H1 (cell line): ENCODE measurements at regions not wholly inside any gene's neighbourhood (a gene's known extent, or its start where the extent isn't known, plus 50 kb on each side); places are given as distances from the start of the nearest gene placed in this dataset.

Experiments
- CTCF ChIA-PET: fragments of 300-600 bp; sonication (Branson Sonifier 250); formaldehyde crosslinking; loops from one replicate; lab custom pipeline; 2021; ENCODE audit not compliant: partially characterized antibody; lab: Charles Lee
- POLR2A ChIA-PET: fragments of 300-600 bp; sonication (Branson Sonifier 250); formaldehyde crosslinking; loops from one replicate; lab custom pipeline; 2021; ENCODE audit warnings: inconsistent platforms; ENCODE audit not compliant: partially characterized antibody; lab: Charles Lee
- DNase-seq, 2 experiments: peaks; one replicate each; pipeline versions ENCODE4 v3.0.0 to v3.0.0-alpha.2; 2010 to 2022; ENCODE audit warnings: low spot score in 2 of 2, low read depth in 1 of 2, mixed read lengths in 1 of 2
- FAIRE-seq: peaks from 2 replicates; lab custom pipeline; 2011; peaks lifted over from hg19 to GRCh38; lab: Jason Lieb, UNC
- H2AFZ ChIP-seq: 2 replicates; pipeline ENCODE4 v1.8.1; 2012; ENCODE audit warnings: low read length, inconsistent platforms
- H2AK5ac ChIP-seq: 2 replicates; pipeline ENCODE4 v1.6.1; 2013; ENCODE audit warnings: low read depth, low read length
- H2BK120ac ChIP-seq: replicated peaks from 2 replicates; pipeline ENCODE3; 2013; ENCODE audit warnings: low read depth, low read length, inconsistent platforms
- H2BK12ac ChIP-seq: 2 replicates; pipeline ENCODE4 v1.6.1; 2013; ENCODE audit warnings: low read depth, low read length
- H2BK15ac ChIP-seq: 2 replicates; pipeline ENCODE4 v1.6.1; 2013; ENCODE audit warnings: low read length
- H2BK20ac ChIP-seq: 2 replicates; pipeline ENCODE4 v1.6.1; 2013; ENCODE audit warnings: low read length
- H2BK5ac ChIP-seq: 2 replicates; pipeline ENCODE4 v1.6.1; 2013; ENCODE audit warnings: low read depth, low read length
- H3K14ac ChIP-seq: 2 replicates; pipeline ENCODE4 v1.6.1; 2013; ENCODE audit warnings: inconsistent platforms; ENCODE audit not compliant: insufficient read length
- H3K18ac ChIP-seq: 2 replicates; pipeline ENCODE4 v1.6.1; 2013; ENCODE audit warnings: low read length; ENCODE audit errors: extremely low read depth
- H3K23ac ChIP-seq: 2 replicates; pipeline ENCODE4 v1.6.1; 2013; ENCODE audit warnings: inconsistent platforms; ENCODE audit not compliant: insufficient read length
- H3K23me2 ChIP-seq: 2 replicates; pipeline ENCODE4 v1.6.1; 2013; ENCODE audit warnings: low read depth, low read length
- H3K27ac ChIP-seq: 2 replicates; pipeline ENCODE4 v1.6.1; 2011; ENCODE audit warnings: low read depth, low read length, inconsistent platforms
- H3K27me3 ChIP-seq, 4 experiments: replicated peaks in 1 of 4; 1 replicate in 1 of 4; 2 replicates in 3 of 4; pipeline versions ENCODE4 v1.6.1 to v1.8.1; 2011 to 2013; ENCODE audit warnings: low read length in 3 of 4, mild to moderate bottlenecking in 3 of 4, inconsistent platforms in 2 of 4, mixed read lengths in 2 of 4, moderate library complexity in 1 of 4; ENCODE audit not compliant: control insufficient read depth in 3 of 4, insufficient read depth in 3 of 4; ENCODE audit errors: extremely low read depth in 1 of 4
- H3K36me3 ChIP-seq, 4 experiments: 2 replicates each; pipeline versions ENCODE4 v1.6.1 to v1.8.1; 2011 to 2013; ENCODE audit warnings: mild to moderate bottlenecking in 4 of 4, low read length in 3 of 4, moderate library complexity in 2 of 4, control low read depth in 1 of 4, inconsistent platforms in 1 of 4; ENCODE audit not compliant: insufficient read depth in 4 of 4, control insufficient read depth in 2 of 4
- H3K4ac ChIP-seq: replicated peaks from 2 replicates; pipeline ENCODE3; 2013; ENCODE audit warnings: low read length, low read depth, mixed read lengths, inconsistent platforms; ENCODE audit not compliant: insufficient read length
- H3K4me1 ChIP-seq, 4 experiments: replicated peaks in 1 of 4; 1 replicate in 1 of 4; 2 replicates in 3 of 4; pipeline versions ENCODE4 v1.6.1 to v1.8.1; 2011 to 2013; ENCODE audit warnings: low read length in 3 of 4, inconsistent platforms in 2 of 4, mixed read lengths in 1 of 4; ENCODE audit not compliant: insufficient read depth in 4 of 4, control insufficient read depth in 3 of 4
- H3K4me2 ChIP-seq, 2 experiments: 2 replicates each; pipeline versions ENCODE4 v1.6.1 to v1.8.1; 2011 to 2013; ENCODE audit warnings: low read depth in 2 of 2, low read length in 2 of 2, control low read depth in 1 of 2, inconsistent platforms in 1 of 2, mild to moderate bottlenecking in 1 of 2; ENCODE audit not compliant: insufficient read depth in 1 of 2
- H3K4me3 ChIP-seq, 4 experiments: fragments of 200-600, 300-600 bp in 1 of 4; sonication (generic), shearing (Covaris generic), sonication (Bioruptor Twin) in 1 of 4; 2 replicates each; pipeline versions ENCODE4 v1.5.1 to v1.8.1; 2011 to 2016; ENCODE audit warnings: low read length in 4 of 4, low read depth in 3 of 4, control low read depth in 2 of 4, inconsistent platforms in 2 of 4, mild to moderate bottlenecking in 2 of 4, mixed read lengths in 1 of 4, moderate library complexity in 1 of 4; ENCODE audit not compliant: insufficient read depth in 2 of 4; ENCODE audit errors: extremely low read depth in 1 of 4
- H3K56ac ChIP-seq: replicated peaks from 2 replicates; pipeline ENCODE3; 2013; ENCODE audit warnings: low read depth, mild to moderate bottlenecking, mixed read lengths, low read length, inconsistent platforms; ENCODE audit not compliant: insufficient read length
- H3K79me1 ChIP-seq: 2 replicates; pipeline ENCODE4 v1.6.1; 2013; ENCODE audit warnings: low read depth, low read length, control low read depth
- H3K79me2 ChIP-seq, 2 experiments: 2 replicates each; pipeline versions ENCODE4 v1.6.1 to v1.8.1; 2012 to 2013; ENCODE audit warnings: low read length in 2 of 2, mild to moderate bottlenecking in 2 of 2, inconsistent platforms in 1 of 2; ENCODE audit not compliant: insufficient read depth in 2 of 2, control insufficient read depth in 1 of 2
- H3K9ac ChIP-seq, 4 experiments: replicated peaks in 1 of 4; 1 replicate in 1 of 4; 2 replicates in 3 of 4; pipeline versions ENCODE4 v1.6.1 to v1.8.1; 2011 to 2013; ENCODE audit warnings: low read depth in 3 of 4, low read length in 3 of 4, control low read depth in 2 of 4, mild to moderate bottlenecking in 2 of 4, moderate library complexity in 2 of 4, inconsistent platforms in 1 of 4; ENCODE audit errors: extremely low read depth in 1 of 4
- H3K9me3 ChIP-seq, 2 experiments: 2 replicates each; pipeline versions ENCODE4 v1.6.1 to v1.8.1; 2012 to 2013; ENCODE audit warnings: mild to moderate bottlenecking in 2 of 2, moderate library complexity in 2 of 2, control low read depth in 1 of 2, inconsistent platforms in 1 of 2, low read depth in 1 of 2, low read length in 1 of 2, mixed read lengths in 1 of 2; ENCODE audit not compliant: insufficient read depth in 2 of 2
- H4K20me1 ChIP-seq, 2 experiments: replicated peaks in 1 of 2; 2 replicates each; pipeline versions ENCODE3 to v1.8.1; 2011 to 2013; ENCODE audit warnings: inconsistent platforms in 2 of 2, low read length in 2 of 2, mild to moderate bottlenecking in 1 of 2; ENCODE audit not compliant: insufficient read depth in 2 of 2, control insufficient read depth in 1 of 2
- H4K5ac ChIP-seq: 2 replicates; pipeline ENCODE4 v1.6.1; 2013; ENCODE audit warnings: low read length, low read depth, mixed read lengths, inconsistent platforms; ENCODE audit not compliant: insufficient read length
- H4K8ac ChIP-seq: 2 replicates; pipeline ENCODE4 v1.8.0; 2013; ENCODE audit warnings: mild to moderate bottlenecking, moderate library complexity, low read length, inconsistent platforms; ENCODE audit not compliant: insufficient read depth; ENCODE audit errors: extremely low read depth
- H4K91ac ChIP-seq: replicated peaks from 2 replicates; pipeline ENCODE3; 2013; ENCODE audit warnings: low read length, mixed read lengths, inconsistent platforms; ENCODE audit not compliant: insufficient read length
- BRCA1 ChIP-seq: IDR thresholded peaks from 2 replicates; pipeline ENCODE4 v1.6.1; 2012; ENCODE audit warnings: low read depth, low read length, improper control_type of control experiment
- POLR2AphosphoS5 ChIP-seq: IDR thresholded peaks from 2 replicates; pipeline ENCODE4 v1.6.1; 2011; ENCODE audit warnings: low read depth, low read length
- WGBS, 2 experiments: shearing (Covaris generic) in 1 of 2; methylation state at CpG; one replicate each; pipeline versions ENCODE4 v1.1.6 to v1.1.7; 2013 to 2015; ENCODE audit warnings: low lambda C conversion rate in 2 of 2, mixed read lengths in 2 of 2, inconsistent platforms in 1 of 2, low coverage in 1 of 2, missing lambda C conversion rate in 1 of 2; ENCODE audit not compliant: insufficient replicate concordance in 2 of 2, insufficient coverage in 1 of 2, insufficient read length in 1 of 2; ENCODE audit errors: extremely low coverage in 1 of 2, missing lambda C conversion rate in 1 of 2; 5-methylcytosine and 5-hydroxymethylcytosine counted together

DNA sequence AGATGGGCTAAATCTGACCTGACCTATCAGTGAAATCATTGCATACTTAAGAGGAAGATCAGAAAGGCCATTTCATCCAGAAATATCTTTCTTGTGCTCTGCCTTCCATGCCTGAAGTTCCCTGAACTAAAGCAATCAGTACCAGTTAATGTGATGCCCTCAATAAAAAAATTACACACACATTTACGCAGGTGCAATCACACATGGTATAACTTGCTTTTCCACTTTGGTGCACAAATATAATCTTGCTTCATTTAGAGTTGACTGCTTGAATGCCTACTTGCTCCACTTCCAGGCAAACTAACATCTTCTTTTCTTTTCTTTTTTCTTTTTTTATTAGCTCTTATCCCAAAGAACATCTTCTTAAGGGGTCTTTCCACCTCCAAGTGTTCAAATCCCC is 58.3 kb upstream of the KIF5B start:
- Histone ChIP-seq H3K14ac (no peak overlapping the region), H3K4me2 (no peak overlapping the region), H3K36me3 (no peaks in the 10 kb centered on the region), H3K9ac (no peak overlapping the region), H3K27ac (no peak overlapping the region), H2BK12ac (no peak overlapping the region), H4K8ac (no peak overlapping the region), H3K4me1 (no peaks in the 10 kb centered on the region; a peak in 1 of 7 replicates), H4K5ac (no peak overlapping the region), H3K9me3 (peaks cover 0 to 4% of the 10 kb centered on the region in 2 experiments; a peak in 1 of 4 replicates), H2AFZ (no peak overlapping the region), H2BK120ac (no peak overlapping the region), H2BK15ac (no peak overlapping the region), H2BK5ac (no peak overlapping the region), H3K18ac (no peak overlapping the region), H3K23ac (no peak overlapping the region)
- ChIA-PET POLR2A (no interaction called here), CTCF (no interaction called here)
- WGBS, 2 experiments, result 0% methylated on average over 1 of the region's 1 CpG; no CpG with 5 or more reads in 1 of the 2 experiments
- TF ChIP-seq POLR2AphosphoS5, result no peak
- TF ChIP-seq BRCA1, result no peak
- TF ChIP-seq, all 59 proteins: peak for 0
- H3K79me2 ChIP-seq, result no peaks in the 10 kb centered on the region
- H3K23me2 ChIP-seq, result no peaks in the 10 kb centered on the region
- no peaks in the 10 kb centered on the region for H3K79me1 ChIP-seq
- H3K4me3 ChIP-seq, result no peak overlapping the region
- H2BK20ac ChIP-seq, result no peak overlapping the region
- H3K4ac ChIP-seq, result no peak overlapping the region
- H3K56ac ChIP-seq, result no peak overlapping the region
- no peaks in the 10 kb centered on the region; a peak in 1 of 7 replicates for H3K27me3 ChIP-seq
- H4K20me1 ChIP-seq, result no peaks in the 10 kb centered on the region
- no peak for DNase-seq
- no peak overlapping the region for H4K91ac ChIP-seq
- no peak for FAIRE-seq
- H2AK5ac ChIP-seq, result no peak overlapping the region
